Activated CD8-positive, alpha-beta memory T cell treated with anti-CD3 and anti-CD28 coated beads, Interleukin-2, amount 10 ng/mL, durations not matched to agents 7 days and 5 days (primary cell): ENCODE measurements at regions not wholly inside any gene's neighbourhood (a gene's known extent, or its start where the extent isn't known, plus 50 kb on each side); places are given as distances from the start of the nearest gene placed in this dataset.
"Not testable (repeated sequence)": the region's sequence is repeated elsewhere in the genome, so short reads cannot be mapped to it uniquely, and the experiment has no call there.

Experiments
- ATAC-seq: fragments of 150-1000 bp; cut with Tn5 transposase; one replicate; pipeline ENCODE4 v1.10.0; 2021; ENCODE audit warnings: moderate library complexity
- CTCF ChIA-PET: fragments of 350-600 bp; sonication (Branson Sonifier 250); formaldehyde crosslinking; loops from one replicate; lab custom pipeline; 2021; ENCODE audit warnings: antibody characterized with exemption; lab: Charles Lee
- DNase-seq: peaks from one replicate; pipeline ENCODE4 v3.0.0-alpha.2; 2020
- H3K27ac Mint-ChIP-seq: one replicate; pipeline ENCODE4 v1.8.0; 2021; ENCODE audit warnings: mild to moderate bottlenecking, mixed read lengths
- H3K27me3 Mint-ChIP-seq: one replicate; pipeline ENCODE4 v1.8.0; 2021; ENCODE audit warnings: mixed read lengths
- H3K36me3 Mint-ChIP-seq: one replicate; pipeline ENCODE4 v1.8.0; 2021; ENCODE audit warnings: mild to moderate bottlenecking, mixed read lengths
- H3K4me1 Mint-ChIP-seq: one replicate; pipeline ENCODE4 v1.8.0; 2021; ENCODE audit warnings: mixed read lengths
- H3K4me3 Mint-ChIP-seq: one replicate; pipeline ENCODE4 v1.8.0; 2021; ENCODE audit warnings: mild to moderate bottlenecking, moderate library complexity, mixed read lengths
- H3K9me3 Mint-ChIP-seq: one replicate; pipeline ENCODE4 v1.8.0; 2022; ENCODE audit warnings: low read depth, mixed read lengths

DNA sequence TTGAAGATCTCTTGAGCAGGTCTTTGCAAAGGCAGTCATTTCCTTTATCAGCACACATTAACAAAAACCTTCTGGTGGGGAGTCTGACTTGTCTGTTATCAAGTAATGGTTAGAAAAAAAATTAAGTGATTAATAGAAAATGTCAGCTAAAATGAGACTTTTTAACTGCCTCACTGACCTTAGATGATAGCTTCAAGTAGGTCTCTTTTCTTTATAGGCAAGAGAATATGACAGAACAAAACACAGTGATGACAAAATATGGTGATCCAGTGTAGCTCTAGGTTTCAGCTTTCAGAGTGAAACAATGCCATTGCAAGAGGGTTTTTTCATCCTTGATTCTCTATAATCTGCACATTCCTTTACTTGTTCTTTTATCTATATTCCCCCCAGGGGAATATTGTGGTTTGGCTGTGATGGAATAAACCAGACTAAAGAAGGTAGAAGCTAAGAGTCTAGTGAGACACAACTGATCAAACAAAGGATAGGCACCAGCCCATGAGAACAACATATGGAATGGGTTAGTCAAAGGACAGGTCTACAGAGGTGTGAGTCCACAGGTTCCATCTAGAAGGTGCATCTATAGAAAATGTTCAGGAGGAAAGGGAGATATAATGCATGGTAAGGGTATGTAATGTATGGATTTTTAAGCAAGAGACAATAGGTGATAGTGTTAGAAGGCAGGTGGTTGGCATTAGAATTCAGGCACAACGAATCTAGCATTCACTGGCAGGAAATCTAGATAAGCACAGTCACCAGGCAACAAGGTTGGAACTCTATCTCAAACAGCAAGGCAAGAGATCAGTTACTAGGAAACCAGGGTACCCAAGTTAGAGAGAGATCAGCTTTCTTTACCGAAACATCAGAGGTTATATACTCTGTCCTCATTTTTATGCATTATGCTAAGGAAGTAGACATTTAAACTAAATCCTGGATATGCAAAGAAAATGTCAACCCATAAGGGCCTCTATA lies 228.9 kb upstream of the SMLR1 start:
- no peaks in the 10 kb centered on the region for H3K27me3 Mint-ChIP-seq
- no peak overlapping the region for H3K4me3 Mint-ChIP-seq
- H3K9me3 Mint-ChIP-seq = peaks cover 10% of the 10 kb centered on the region
- ATAC-seq = no peak
- H3K36me3 Mint-ChIP-seq = peaks cover 14% of the 10 kb centered on the region
- peaks cover 16% of the 10 kb centered on the region for H3K4me1 Mint-ChIP-seq
- H3K27ac Mint-ChIP-seq = no peak overlapping the region
- CTCF ChIA-PET = interaction anchor here (1.0 kb wide), 1 partner anchor 10 kb away, joined by 3 read pairs; no protein-coding TSS in a partner anchor
- DNase-seq = no peak

DNA sequence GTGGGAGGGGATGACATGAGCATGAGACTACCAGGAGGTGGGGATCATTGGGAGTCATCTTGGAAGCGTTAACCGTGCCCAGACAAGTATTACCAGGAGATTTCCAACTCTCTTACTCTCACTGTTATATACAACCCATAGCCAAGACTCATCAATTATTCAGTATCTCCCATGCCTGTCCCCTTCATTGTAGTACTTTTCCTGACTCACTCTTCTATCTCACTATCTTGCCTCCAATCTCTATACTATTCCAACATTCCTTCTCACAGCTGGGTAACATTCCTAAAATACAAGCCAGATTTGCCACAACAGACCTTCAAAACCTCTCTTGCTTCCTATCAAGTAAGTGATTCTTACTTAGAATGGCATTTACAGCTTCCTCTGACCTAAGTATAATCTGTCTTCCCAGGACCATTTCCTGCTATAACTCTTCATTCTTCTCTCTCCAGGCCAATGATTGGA lies 226.3 kb upstream of the SMLR1 start:
- peaks cover 10% of the 10 kb centered on the region for H3K9me3 Mint-ChIP-seq
- CTCF ChIA-PET = interaction anchor here (0.7 to 1.1 kb wide), 2 partner anchors 11 to 14 kb away, joined by 3 read pairs; no protein-coding TSS in a partner anchor
- ATAC-seq (no peak), DNase-seq (no peak)
- H3K4me3 Mint-ChIP-seq = no peak overlapping the region
- peaks cover 15% of the 10 kb centered on the region for H3K36me3 Mint-ChIP-seq
- no peaks in the 10 kb centered on the region for H3K27me3 Mint-ChIP-seq
- H3K4me1 Mint-ChIP-seq = peaks cover 16% of the 10 kb centered on the region
- no peak overlapping the region for H3K27ac Mint-ChIP-seq

DNA sequence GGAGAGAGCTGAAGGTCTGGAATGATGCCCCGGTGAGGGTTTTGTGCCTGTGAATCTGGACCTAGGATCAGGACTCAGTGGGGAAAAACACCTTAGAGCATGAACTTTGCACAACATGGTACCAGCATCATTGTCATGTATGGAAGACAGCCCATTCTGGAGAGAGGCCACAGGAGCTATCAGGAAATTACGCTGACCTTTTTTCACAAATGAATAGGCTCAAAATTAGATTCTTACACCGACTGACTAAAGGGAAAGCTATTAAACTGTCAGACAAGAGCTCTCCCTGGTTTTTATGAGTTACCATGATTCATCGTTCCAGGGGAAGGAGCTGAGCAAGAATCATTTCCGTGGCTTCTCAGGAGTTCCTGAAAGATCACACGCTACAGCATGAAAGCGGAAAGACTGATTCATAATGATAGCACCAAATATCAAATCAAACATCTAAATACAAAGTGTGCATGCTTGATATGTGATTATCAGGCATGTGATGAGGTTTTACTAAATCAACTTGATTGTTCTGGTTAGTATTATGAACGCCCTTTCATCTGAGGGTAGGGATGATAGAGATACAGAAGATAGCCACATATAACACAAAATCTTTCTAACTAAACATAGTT lies 224.9 kb upstream of the SMLR1 start:
- Mint-ChIP-seq H3K4me3 (no peak overlapping the region), H3K36me3 (peaks cover 15% of the 10 kb centered on the region), H3K9me3 (peaks cover 10% of the 10 kb centered on the region), H3K4me1 (peaks cover 16% of the 10 kb centered on the region), H3K27ac (no peak overlapping the region), H3K27me3 (no peaks in the 10 kb centered on the region)
- ATAC-seq (peak; percentile 57), DNase-seq (no peak)
- CTCF ChIA-PET = no interaction called here

DNA sequence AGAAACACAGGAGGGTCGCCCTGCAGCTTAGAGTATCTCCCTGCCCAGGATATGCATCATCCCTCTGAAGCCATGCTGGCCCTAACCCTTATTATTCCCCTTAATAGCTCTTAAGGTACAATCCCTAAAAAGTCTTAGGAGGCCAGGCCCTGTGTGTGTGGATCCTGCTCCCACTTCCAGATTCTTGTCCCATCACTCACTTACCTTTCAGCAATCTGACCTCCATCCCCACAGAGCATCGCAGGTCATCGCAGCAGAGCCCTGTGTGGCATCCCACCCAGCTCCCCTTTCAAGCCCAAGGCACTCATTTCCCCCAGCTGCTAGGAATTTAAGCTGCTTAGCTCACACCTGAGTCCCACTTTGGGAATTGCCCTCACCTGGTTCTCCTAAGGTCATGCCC lies 223.8 kb upstream of the SMLR1 start:
- Mint-ChIP-seq H3K4me1 (peaks cover 16% of the 10 kb centered on the region), H3K27me3 (no peaks in the 10 kb centered on the region), H3K27ac (no peak overlapping the region), H3K9me3 (peaks cover 9% of the 10 kb centered on the region), H3K36me3 (peaks cover 18% of the 10 kb centered on the region), H3K4me3 (no peak overlapping the region)
- CTCF ChIA-PET = no interaction called here
- DNase-seq (no peak), ATAC-seq (no peak)

DNA sequence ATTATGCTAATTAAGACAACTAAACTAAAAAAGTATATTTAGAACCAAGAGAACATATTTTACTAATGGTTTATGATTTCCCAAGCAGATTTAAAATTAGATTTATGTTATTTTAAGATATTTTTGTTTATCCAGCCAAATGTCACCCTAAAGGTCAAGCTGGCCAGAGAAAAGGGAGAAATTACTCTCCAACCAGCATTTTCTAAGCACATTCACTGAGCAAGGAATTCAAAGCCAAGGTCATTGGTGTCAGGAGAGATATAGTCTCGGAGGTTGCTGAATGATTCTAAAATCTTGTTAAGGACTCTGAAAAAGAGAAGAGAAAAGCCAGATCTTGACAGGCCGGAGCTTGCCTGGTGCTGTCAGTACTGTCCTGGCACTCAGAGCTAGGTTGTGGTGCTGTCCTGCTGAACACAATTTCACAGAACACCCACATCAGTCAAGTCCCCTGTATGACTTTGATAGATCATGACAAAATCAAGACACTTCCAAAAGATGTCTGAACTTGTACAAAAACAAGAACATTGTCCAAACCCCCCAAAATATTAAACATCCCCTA lies 222.3 kb upstream of the SMLR1 start:
- H3K4me3 Mint-ChIP-seq = no peak overlapping the region
- CTCF ChIA-PET = interaction anchor here (1.0 to 1.4 kb wide), 2 partner anchors 12 to 21 kb away, joined by 3 read pairs; no protein-coding TSS in a partner anchor
- peaks cover 4% of the 10 kb centered on the region for H3K9me3 Mint-ChIP-seq
- no peak for DNase-seq
- no peak overlapping the region for H3K27ac Mint-ChIP-seq
- no peak for ATAC-seq
- H3K27me3 Mint-ChIP-seq = no peaks in the 10 kb centered on the region
- peaks cover 17% of the 10 kb centered on the region for H3K36me3 Mint-ChIP-seq
- peaks cover 16% of the 10 kb centered on the region for H3K4me1 Mint-ChIP-seq

DNA sequence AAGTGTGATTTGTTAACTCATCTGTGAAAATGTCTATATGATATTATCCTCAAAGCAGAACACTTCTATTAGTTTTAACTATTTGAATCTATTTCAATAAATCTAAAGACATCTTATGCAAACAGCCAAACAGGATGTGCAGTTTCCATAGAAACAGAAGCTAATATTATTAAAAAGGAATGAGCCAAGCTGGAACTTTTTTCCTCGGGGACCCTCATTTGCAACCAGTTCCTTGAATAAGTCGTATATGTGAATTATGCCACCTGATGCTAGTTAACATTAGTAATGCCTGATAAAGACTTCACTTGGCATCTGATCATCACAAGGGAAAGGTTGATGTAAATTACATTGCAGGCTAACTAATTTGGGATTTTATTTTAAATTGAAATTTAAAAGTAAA lies 216.9 kb upstream of the SMLR1 start:
- ATAC-seq = no peak
- Mint-ChIP-seq H3K4me3 (no peak overlapping the region), H3K36me3 (peaks cover 6% of the 10 kb centered on the region), H3K27ac (no peak overlapping the region), H3K9me3 (peaks cover 2% of the 10 kb centered on the region), H3K27me3 (no peaks in the 10 kb centered on the region), H3K4me1 (no peaks in the 10 kb centered on the region)
- DNase-seq = no peak
- CTCF ChIA-PET = no interaction called here

DNA sequence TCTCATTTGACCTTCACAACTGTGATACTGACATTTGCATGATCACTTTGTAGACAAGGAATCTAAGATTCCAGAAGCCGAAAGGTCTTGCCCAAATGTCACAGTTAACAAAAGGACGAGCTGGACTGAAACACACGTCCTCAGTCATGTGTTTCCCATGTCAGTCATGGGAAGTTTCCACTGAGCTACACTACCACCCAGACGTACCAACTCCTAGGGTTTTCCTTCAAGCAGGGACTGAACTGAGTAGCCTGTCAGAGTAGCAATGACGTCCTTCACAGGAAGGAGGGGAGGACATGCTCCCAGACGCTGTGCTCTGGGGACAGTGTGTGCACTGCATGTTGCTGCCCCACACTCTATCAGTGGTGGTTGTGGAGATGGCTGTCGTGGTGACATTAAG lies 215.8 kb upstream of the SMLR1 start:
- Mint-ChIP-seq H3K27ac (no peak overlapping the region), H3K9me3 (peaks cover 2% of the 10 kb centered on the region), H3K4me3 (no peak overlapping the region), H3K4me1 (no peaks in the 10 kb centered on the region), H3K27me3 (no peaks in the 10 kb centered on the region), H3K36me3 (peaks cover 6% of the 10 kb centered on the region)
- DNase-seq (no peak), ATAC-seq (no peak)
- CTCF ChIA-PET = no interaction called here

DNA sequence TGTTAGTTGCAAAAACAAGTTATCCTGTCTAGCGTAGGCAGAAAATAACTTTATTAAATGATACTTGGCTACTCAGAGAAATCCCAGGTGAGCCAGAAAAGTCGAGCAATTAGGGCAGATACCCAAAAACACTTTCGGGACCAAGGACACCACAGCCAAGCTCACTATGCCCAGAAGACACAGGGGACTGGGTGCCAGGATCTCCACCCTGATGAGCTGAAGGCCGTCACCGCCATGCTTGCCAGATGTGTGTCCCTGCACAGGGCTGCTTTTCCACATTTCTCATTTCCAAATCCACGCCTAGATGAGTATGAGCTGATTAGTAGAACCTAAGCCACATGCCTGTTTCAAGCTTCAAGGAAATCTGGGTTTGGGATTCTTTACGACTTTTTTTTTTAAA lies 214.0 kb upstream of the SMLR1 start:
- H3K9me3 Mint-ChIP-seq = peaks cover 4% of the 10 kb centered on the region
- ATAC-seq (no peak), DNase-seq (no peak)
- peaks cover 3% of the 10 kb centered on the region for H3K36me3 Mint-ChIP-seq
- CTCF ChIA-PET = no interaction called here
- H3K4me1 Mint-ChIP-seq = no peaks in the 10 kb centered on the region
- no peaks in the 10 kb centered on the region for H3K27me3 Mint-ChIP-seq
- H3K4me3 Mint-ChIP-seq = no peak overlapping the region
- no peak overlapping the region for H3K27ac Mint-ChIP-seq

DNA sequence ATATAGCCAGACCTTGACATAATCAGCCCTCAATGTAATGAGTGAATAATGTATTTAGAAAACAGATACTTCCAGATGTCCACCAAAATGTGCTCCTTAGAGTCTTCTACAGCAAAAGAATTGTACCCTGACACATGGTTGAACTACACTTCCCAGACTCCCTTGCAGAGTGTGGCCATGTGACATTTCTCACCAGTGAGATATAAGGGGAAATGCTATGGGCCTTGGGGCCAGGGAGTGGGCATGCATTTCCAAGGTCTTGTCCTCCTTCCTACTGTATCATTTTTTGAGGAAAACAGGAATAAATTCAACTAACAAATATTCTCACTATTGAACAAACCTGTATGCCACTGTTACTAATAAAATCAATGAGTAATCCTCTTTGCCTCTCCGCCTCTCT lies 211.4 kb upstream of the SMLR1 start:
- H3K4me3 Mint-ChIP-seq = no peak overlapping the region
- peaks cover 2% of the 10 kb centered on the region for H3K9me3 Mint-ChIP-seq
- no peaks in the 10 kb centered on the region for H3K27me3 Mint-ChIP-seq
- no peak overlapping the region for H3K27ac Mint-ChIP-seq
- H3K36me3 Mint-ChIP-seq = no peaks in the 10 kb centered on the region
- DNase-seq = no peak
- H3K4me1 Mint-ChIP-seq = peaks cover 9% of the 10 kb centered on the region
- no peak for ATAC-seq
- CTCF ChIA-PET = no interaction called here

DNA sequence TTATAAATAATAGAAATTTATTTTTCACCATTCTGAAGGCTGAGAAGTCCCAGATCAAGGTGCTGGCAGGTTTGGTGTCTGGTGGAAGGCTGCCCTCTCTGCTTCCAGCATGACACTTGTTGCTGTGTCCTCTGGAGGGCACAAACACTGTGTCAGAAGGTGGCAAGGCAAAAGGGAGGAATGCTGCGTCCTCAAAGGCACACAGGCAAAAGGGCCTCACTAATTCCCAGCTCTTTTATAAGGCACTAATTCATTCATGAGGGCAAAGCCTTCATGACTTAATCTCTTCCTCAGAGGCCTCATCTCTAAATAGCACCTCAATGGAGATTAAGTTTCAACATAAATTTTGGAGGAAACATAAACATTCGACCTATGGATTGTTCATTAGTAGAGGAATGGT lies 209.5 kb upstream of the SMLR1 start:
- H3K4me3 Mint-ChIP-seq = no peak overlapping the region
- CTCF ChIA-PET = no interaction called here
- DNase-seq = no peak
- H3K27me3 Mint-ChIP-seq = no peaks in the 10 kb centered on the region
- peaks cover 12% of the 10 kb centered on the region for H3K4me1 Mint-ChIP-seq
- peaks cover 2% of the 10 kb centered on the region for H3K9me3 Mint-ChIP-seq
- ATAC-seq = no peak
- peaks cover 5% of the 10 kb centered on the region for H3K36me3 Mint-ChIP-seq
- H3K27ac Mint-ChIP-seq = no peak overlapping the region

DNA sequence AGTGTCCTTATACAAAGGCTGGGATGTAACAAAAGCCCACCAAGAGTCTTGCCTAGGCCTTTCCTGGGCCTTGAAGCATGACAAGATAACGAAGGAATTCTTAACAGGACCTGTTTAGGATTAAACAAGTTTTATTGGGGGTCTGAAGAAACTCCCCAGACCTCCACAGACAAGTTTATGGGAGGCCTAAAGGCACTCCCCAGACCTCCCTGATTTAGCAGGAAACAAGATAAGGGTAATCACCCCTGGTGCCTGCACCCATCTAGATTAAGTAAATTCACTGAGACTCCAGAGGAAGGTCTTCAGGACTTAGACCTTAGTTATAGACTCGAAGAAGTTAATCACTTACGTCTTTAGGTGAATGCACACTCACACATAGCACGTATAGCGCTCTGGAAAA lies 208.4 kb upstream of the SMLR1 start:
- H3K4me3 Mint-ChIP-seq, ATAC-seq, H3K27me3 Mint-ChIP-seq, CTCF ChIA-PET, DNase-seq, H3K27ac Mint-ChIP-seq: not testable (repeated sequence)
- Mint-ChIP-seq H3K36me3 (peaks cover 16% of the 10 kb centered on the region), H3K4me1 (peaks cover 24% of the 10 kb centered on the region), H3K9me3 (peaks cover 11% of the 10 kb centered on the region)

DNA sequence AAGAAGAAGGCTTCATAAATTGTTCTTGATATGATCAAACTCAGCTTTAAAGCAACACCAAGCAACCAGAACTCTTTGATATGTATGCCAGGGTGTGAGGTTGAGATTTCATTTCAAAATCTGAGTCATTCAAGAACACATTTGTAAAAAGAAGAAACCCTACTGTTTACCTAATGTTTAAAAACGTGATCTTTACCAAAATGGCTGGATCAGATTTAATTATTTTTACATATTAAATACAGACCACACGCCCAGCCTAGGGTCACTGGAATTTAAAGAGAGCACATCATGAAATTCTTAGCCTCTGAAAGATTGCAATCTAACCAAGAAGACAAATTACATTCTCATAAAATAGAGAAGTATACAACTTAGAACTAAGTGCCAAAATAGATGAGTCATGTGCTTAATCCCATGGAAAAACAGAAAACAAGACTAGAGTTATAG lies 206.8 kb upstream of the SMLR1 start:
- H3K27me3 Mint-ChIP-seq = no peaks in the 10 kb centered on the region
- CTCF ChIA-PET = no interaction called here
- peaks cover 11% of the 10 kb centered on the region for H3K9me3 Mint-ChIP-seq
- peaks cover 16% of the 10 kb centered on the region for H3K36me3 Mint-ChIP-seq
- H3K27ac Mint-ChIP-seq = no peak overlapping the region
- DNase-seq (no peak), ATAC-seq (peak; percentile 36)
- H3K4me1 Mint-ChIP-seq = peaks cover 36% of the 10 kb centered on the region
- no peak overlapping the region for H3K4me3 Mint-ChIP-seq

DNA sequence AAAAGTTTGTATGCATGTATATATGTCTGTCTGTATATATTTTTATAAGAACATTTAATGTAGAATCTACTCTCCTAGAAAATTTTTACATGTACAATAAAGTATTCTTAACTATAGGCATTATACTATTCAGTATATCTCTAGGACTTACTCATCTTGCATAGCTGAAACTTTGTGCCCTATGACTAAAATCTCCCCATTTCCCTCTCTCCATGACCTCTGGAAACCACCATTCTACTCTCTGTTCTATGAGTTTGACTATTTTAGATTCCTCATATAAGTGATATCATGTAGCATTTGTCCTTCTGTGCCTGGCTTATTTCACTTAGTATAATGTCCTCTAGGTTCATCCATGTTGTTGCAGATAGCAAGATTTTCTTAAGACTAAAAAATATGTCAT lies 205.1 kb upstream of the SMLR1 start:
- DNase-seq = no peak
- Mint-ChIP-seq H3K4me3 (no peak overlapping the region), H3K36me3 (peaks cover 18% of the 10 kb centered on the region), H3K4me1 (peaks cover 47% of the 10 kb centered on the region), H3K27ac (no peak overlapping the region), H3K27me3 (no peaks in the 10 kb centered on the region), H3K9me3 (peaks cover 10% of the 10 kb centered on the region)
- CTCF ChIA-PET = no interaction called here
- no peak for ATAC-seq
